Psoas muscle (tissue), 7 donors: ENCODE measurements at regions not wholly inside any gene's neighbourhood (a gene's known extent, or its start where the extent isn't known, plus 50 kb on each side); places are given as distances from the start of the nearest gene placed in this dataset.
"Not testable (repeated sequence)": the region's sequence is repeated elsewhere in the genome, so short reads cannot be mapped to it uniquely, and the experiment has no call there.

Experiments
- ATAC-seq, 4 donors: fragments of 200-7000 bp; cut with Tn5 transposase; one replicate each; pipeline ENCODE4 v1.9.1; 2020; ENCODE audit warnings: moderate library complexity in 3 of 4, mild to moderate bottlenecking in 2 of 4
- DNase-seq, 2 donors: peaks; one replicate each; pipeline ENCODE4 v3.0.0-alpha.2; 2020
- H3K27ac ChIP-seq: fragments of 200-600 bp; one replicate; pipeline ENCODE4 v1.8.0; 2022
- H3K27me3 ChIP-seq, 3 donors: fragments of 200-600 bp in 1 of 3; one replicate each; pipeline versions ENCODE4 v1.6.1 to v1.8.0; 2013 to 2022; ENCODE audit warnings: low read length in 2 of 3, mild to moderate bottlenecking in 2 of 3, moderate library complexity in 1 of 3; ENCODE audit not compliant: insufficient read depth in 3 of 3
- H3K36me3 ChIP-seq, 2 donors: fragments of 200-600 bp in 1 of 2; one replicate each; pipeline versions ENCODE4 v1.6.1 to v1.8.0; 2013 to 2022; ENCODE audit warnings: low read depth in 1 of 2, mild to moderate bottlenecking in 1 of 2, moderate library complexity in 1 of 2; ENCODE audit not compliant: insufficient read depth in 1 of 2
- H3K4me1 ChIP-seq: fragments of 200-600 bp; one replicate; pipeline ENCODE4 v1.8.0; 2022
- H3K4me3 ChIP-seq: fragments of 200-600 bp; one replicate; pipeline ENCODE4 v1.8.0; 2022; ENCODE audit warnings: mild to moderate bottlenecking
- H3K9me3 ChIP-seq: fragments of 200-600 bp; one replicate; pipeline ENCODE4 v1.8.0; 2022
- WGBS, 3 donors: extraction: QIAGEN DNeasy Blood & Tissue Kit; methylation state at CpG; one replicate each; pipeline versions ENCODE4 v1.1.6 to v1.1.7; 2013; 5-methylcytosine and 5-hydroxymethylcytosine counted together
- intact Hi-C, 2 donors: fragments of 100-400 bp; cut with DNase I; formaldehyde crosslinking; loops; one replicate each; pipeline versions ENCODE4 v1.11.0 to v1.14.2; 2022
- TF ChIP-seq, protein P1 (sequence below): fragments of 200-600 bp; IDR thresholded peaks from one replicate; pipeline ENCODE4 v1.8.0; 2022; ENCODE audit warnings: antibody characterized with exemption
- donor health status: healthy with polysubstance abuse.
- donor health status: DM: no; HTN: no; CAD: no; lungs with moderate emphysema.
- donor health status: Bipolar disorder and iron deficiency.
- donor health status: healthy.
- donor health status: DM: yes; HTN: yes; CAD: no.
- donor health status: DM: no; HTN: no; CAD: no.
- donor health status: DM: yes; HTN: yes; CAD: no.

DNA sequence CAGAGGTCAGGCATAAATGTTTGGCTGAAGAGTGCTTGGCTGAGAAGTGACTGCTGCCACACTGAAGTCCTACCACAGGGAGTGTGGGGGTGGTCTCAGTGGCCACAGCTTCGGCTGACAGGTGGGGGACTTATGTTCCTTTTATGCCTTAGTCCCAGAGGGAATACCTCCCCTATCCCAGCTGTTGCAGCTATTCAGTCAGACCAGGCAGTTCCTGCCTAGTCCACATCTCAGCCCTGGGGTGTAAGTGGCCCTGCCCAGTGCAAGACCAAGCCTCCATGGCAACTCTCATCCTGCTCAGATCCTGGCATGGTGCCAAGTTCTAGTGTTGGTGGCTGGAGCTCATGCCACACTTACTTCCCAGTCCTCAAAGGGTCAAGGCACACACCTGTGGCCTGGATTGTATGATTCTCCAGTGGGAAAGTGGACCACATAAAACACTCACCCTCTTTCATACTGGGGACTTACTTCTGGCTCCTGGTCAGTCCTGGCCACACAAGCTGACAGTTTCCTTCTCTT, 161.3 kb upstream of the CAND1 start:
- no peaks in the 10 kb centered on the region for H3K4me1 ChIP-seq
- intact Hi-C loops: no loop called here
- H3K27ac ChIP-seq: no peak overlapping the region
- TF ChIP-seq, protein P1, sequence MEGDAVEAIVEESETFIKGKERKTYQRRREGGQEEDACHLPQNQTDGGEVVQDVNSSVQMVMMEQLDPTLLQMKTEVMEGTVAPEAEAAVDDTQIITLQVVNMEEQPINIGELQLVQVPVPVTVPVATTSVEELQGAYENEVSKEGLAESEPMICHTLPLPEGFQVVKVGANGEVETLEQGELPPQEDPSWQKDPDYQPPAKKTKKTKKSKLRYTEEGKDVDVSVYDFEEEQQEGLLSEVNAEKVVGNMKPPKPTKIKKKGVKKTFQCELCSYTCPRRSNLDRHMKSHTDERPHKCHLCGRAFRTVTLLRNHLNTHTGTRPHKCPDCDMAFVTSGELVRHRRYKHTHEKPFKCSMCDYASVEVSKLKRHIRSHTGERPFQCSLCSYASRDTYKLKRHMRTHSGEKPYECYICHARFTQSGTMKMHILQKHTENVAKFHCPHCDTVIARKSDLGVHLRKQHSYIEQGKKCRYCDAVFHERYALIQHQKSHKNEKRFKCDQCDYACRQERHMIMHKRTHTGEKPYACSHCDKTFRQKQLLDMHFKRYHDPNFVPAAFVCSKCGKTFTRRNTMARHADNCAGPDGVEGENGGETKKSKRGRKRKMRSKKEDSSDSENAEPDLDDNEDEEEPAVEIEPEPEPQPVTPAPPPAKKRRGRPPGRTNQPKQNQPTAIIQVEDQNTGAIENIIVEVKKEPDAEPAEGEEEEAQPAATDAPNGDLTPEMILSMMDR: no peak
- H3K9me3 ChIP-seq: peaks cover 6% of the 10 kb centered on the region
- H3K36me3 ChIP-seq: no peaks in the 10 kb centered on the region
- DNase-seq (no peak), ATAC-seq (no peak)
- WGBS, 3 donors: 36 to 46% (median 38%) methylated on average over 1 of the region's 1 CpG
- H3K27me3 ChIP-seq: no peaks in the 10 kb centered on the region
- H3K4me3 ChIP-seq: no peak overlapping the region

DNA sequence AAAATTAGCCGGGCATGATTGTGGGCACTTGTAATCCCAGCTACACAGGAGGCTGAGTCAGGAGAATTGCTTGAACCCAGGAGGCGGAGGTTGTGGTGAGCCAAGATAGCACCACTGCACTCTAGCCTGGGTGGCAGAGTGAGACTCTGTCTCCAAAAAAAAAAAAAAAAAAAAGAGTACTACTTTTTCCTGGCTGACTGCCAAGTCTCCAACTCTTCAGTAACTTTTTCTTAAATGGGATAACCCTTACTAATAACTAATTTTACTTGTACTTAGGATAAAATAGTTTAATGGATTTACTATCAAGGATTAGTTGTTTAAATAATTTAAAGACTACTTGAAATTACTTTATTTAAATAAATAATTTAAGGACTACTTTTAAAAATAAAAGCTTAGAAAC, 158.8 kb upstream of the CAND1 start:
- H3K4me1 ChIP-seq, H3K36me3 ChIP-seq, H3K27ac ChIP-seq, ATAC-seq, H3K27me3 ChIP-seq, DNase-seq, H3K4me3 ChIP-seq, intact Hi-C loops, H3K9me3 ChIP-seq: not testable (repeated sequence)
- WGBS, 3 donors: 84 to 93% (median 86%) methylated on average over 2 of the region's 2 CpGs

DNA sequence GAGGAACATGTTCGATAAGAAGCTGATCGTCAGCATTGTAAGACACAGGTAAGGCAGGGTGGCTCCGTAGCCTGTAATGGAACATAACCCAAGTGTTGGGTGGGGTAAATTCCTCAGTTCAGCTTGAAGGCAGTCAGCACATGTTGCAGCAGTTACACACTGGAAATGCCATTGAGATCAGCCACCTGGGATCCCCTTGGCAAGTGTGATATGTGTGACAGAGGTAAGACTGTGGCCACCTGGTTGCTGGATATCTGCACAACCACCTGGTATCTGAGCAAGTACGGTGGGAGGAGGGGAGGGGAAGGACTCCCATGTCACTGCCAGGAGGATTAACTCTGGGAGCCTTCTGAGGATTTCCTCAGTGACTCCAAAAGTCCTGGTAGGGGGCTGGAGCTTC, 158.0 kb upstream of the CAND1 start:
- Histone ChIP-seq H3K9me3 (no peaks in the 10 kb centered on the region), H3K36me3 (no peaks in the 10 kb centered on the region)
- no peak for ATAC-seq

DNA sequence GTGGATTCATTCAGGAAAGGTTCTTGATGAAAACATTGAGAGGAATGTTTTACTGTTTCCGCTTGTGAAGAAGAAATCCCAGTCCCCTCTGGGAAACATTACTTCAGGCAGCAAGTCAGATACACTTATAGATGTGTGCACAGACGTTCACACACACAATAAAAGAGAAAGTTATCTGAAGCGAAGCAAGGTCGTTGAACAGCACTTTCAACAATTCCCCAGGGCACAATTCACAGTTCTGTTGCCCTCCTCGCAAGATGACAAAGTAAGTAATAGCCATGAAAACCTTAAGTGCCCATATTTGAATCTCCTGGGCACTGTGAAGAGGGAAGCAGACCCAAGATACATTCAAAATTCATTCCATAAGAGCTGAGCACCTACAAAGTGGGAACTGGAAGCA, 156.6 kb upstream of the CAND1 start:
- Histone ChIP-seq H3K4me3 (no peak overlapping the region), H3K9me3 (no peaks in the 10 kb centered on the region), H3K36me3 (no peaks in the 10 kb centered on the region), H3K4me1 (no peaks in the 10 kb centered on the region), H3K27me3 (no peaks in the 10 kb centered on the region), H3K27ac (no peak overlapping the region)
- TF ChIP-seq, protein P1: no peak
- no peak for ATAC-seq
- 33 to 43% (median 36%) methylated on average over 5 of the region's 5 CpGs for WGBS, 3 donors
- no peak for DNase-seq
- intact Hi-C loops: no loop called here

More for the DNA sequence above, 158.0 kb upstream of the CAND1 start:
- no peaks in the 10 kb centered on the region for H3K4me1 ChIP-seq
- no peak for DNase-seq
- no peak overlapping the region for H3K27ac ChIP-seq
- TF ChIP-seq, protein P1: no peak
- no peaks in the 10 kb centered on the region for H3K27me3 ChIP-seq
- intact Hi-C loops: no loop called here
- H3K4me3 ChIP-seq: no peak overlapping the region
- 47 to 62% (median 60%) methylated on average over 4 of the region's 4 CpGs for WGBS, 3 donors

- H3K4me3 ChIP-seq: no peak overlapping the region
These were observed 153.0 kb upstream of the CAND1 start for GRCh38 chr12:67116134-67116533.

More at GRCh38 chr12:67116134-67116533, 153.0 kb upstream of the CAND1 start:
- Histone ChIP-seq H3K4me1 (no peaks in the 10 kb centered on the region), H3K9me3 (no peaks in the 10 kb centered on the region), H3K27ac (no peak overlapping the region), H3K36me3 (no peaks in the 10 kb centered on the region), H3K27me3 (no peaks in the 10 kb centered on the region)
- intact Hi-C loops: no loop called here
- WGBS, 3 donors: 90 to 100% (median 96%) methylated on average over 1 of the region's 1 CpG
- ATAC-seq: no peak
- TF ChIP-seq, protein P1: no peak
- no peak for DNase-seq
